Tibial artery (tissue), 4 donors: ENCODE measurements at regions not wholly inside any gene's neighbourhood (a gene's known extent, or its start where the extent isn't known, plus 50 kb on each side); places are given as distances from the start of the nearest gene placed in this dataset.

Experiments
- DNase-seq, 2 donors: peaks; one replicate each; pipeline ENCODE4 v3.0.0-alpha.2; 2019
- H3K27ac ChIP-seq, 2 donors: fragments of 200-600 bp; sonication (generic) in 1 of 2; 1 replicate in 1 of 2; 2 replicates in 1 of 2; pipeline ENCODE4 v1.5.1; 2018 to 2019; ENCODE audit warnings: mild to moderate bottlenecking in 1 of 2
- H3K27me3 ChIP-seq, 2 donors: fragments of 200-600 bp; sonication (generic) in 1 of 2; one replicate each; pipeline versions ENCODE4 v1.5.1 to v1.6.0; 2016 to 2019
- H3K36me3 ChIP-seq, 3 donors: fragments of 200-600 bp; sonication (generic) in 2 of 3; one replicate each; pipeline ENCODE4 v1.5.1; 2016 to 2019; ENCODE audit warnings: mild to moderate bottlenecking in 2 of 3
- H3K4me1 ChIP-seq, 4 donors: fragments of 200-600 bp; sonication (generic) in 2 of 4; 1 replicate in 3 of 4; 2 replicates in 1 of 4; pipeline ENCODE4 v1.5.1; 2016 to 2019
- H3K4me3 ChIP-seq, 2 donors: fragments of 200-600 bp; sonication (generic) in 1 of 2; 1 replicate in 1 of 2; 2 replicates in 1 of 2; pipeline ENCODE4 v1.5.1; 2018 to 2019; ENCODE audit warnings: mild to moderate bottlenecking in 2 of 2
- H3K9me3 ChIP-seq, 3 donors: fragments of 200-600 bp; sonication (generic) in 1 of 3; one replicate each; pipeline ENCODE4 v1.5.1; 2016 to 2019
- CTCF ChIP-seq, 2 experiments: fragments of 200-600 bp in 1 of 2; fragments of 450-650 bp in 1 of 2; IDR thresholded peaks; one replicate each; pipeline ENCODE4 v1.5.1; 2017 to 2019; ENCODE audit warnings: antibody characterized with exemption in 2 of 2, mild to moderate bottlenecking in 1 of 2, moderate library complexity in 1 of 2
- intact Hi-C: fragments of 100-400 bp; cut with DNase I; formaldehyde crosslinking; loops from one replicate; pipeline ENCODE4 v1.15.0; 2023; ENCODE audit warnings: low total_unique reads

- intact Hi-C loops = no loop called here
Measured at GRCh38 chr2:72006188-72006736, 141.4 kb downstream of the CYP26B1 start.

GRCh38 chr2:72004976-72005375 lies 142.7 kb downstream of the CYP26B1 start:
- Histone ChIP-seq H3K9me3 (no peaks in the 10 kb centered on the region), H3K27ac (no peak overlapping the region), H3K27me3 (peaks cover 0 to 9% of the 10 kb centered on the region in 2 donors), H3K36me3 (no peaks in the 10 kb centered on the region), H3K4me3 (no peak overlapping the region), H3K4me1 (no peaks in the 10 kb centered on the region)
- intact Hi-C loops = no loop called here
- peak in 1 of 2 donors; percentile 47 for DNase-seq
- no peak for TF ChIP-seq CTCF (IDR thresholded peaks at IDR 0.05)

More at GRCh38 chr2:72006188-72006736, 141.4 kb downstream of the CYP26B1 start:
- no peak for TF ChIP-seq CTCF (IDR thresholded peaks at IDR 0.05)
- H3K4me1 ChIP-seq = no peaks in the 10 kb centered on the region
- no peaks in the 10 kb centered on the region for H3K9me3 ChIP-seq
- H3K36me3 ChIP-seq = no peaks in the 10 kb centered on the region
- H3K27ac ChIP-seq = no peak overlapping the region
- DNase-seq = peak in 1 of 2 donors; percentile 16
- H3K4me3 ChIP-seq = no peak overlapping the region
- peaks cover 0 to 10% of the 10 kb centered on the region in 2 donors for H3K27me3 ChIP-seq

- intact Hi-C loops = no loop called here
- Histone ChIP-seq H3K36me3 (no peaks in the 10 kb centered on the region), H3K27ac (no peak overlapping the region), H3K9me3 (no peaks in the 10 kb centered on the region), H3K4me3 (no peak overlapping the region), H3K27me3 (peaks cover 0 to 14% of the 10 kb centered on the region in 2 donors), H3K4me1 (no peaks in the 10 kb centered on the region)
- TF ChIP-seq CTCF (IDR thresholded peaks at IDR 0.05) = no peak
- no peak for DNase-seq
Measured at GRCh38 chr2:72004201-72004915, 143.3 kb downstream of the CYP26B1 start.

- Histone ChIP-seq H3K27me3 (peaks cover 0 to 14% of the 10 kb centered on the region in 2 donors), H3K4me3 (no peak overlapping the region), H3K36me3 (no peaks in the 10 kb centered on the region), H3K4me1 (no peaks in the 10 kb centered on the region), H3K27ac (no peak overlapping the region), H3K9me3 (no peaks in the 10 kb centered on the region)
- TF ChIP-seq CTCF (IDR thresholded peaks at IDR 0.05) = no peak
- intact Hi-C loops = no loop called here
- DNase-seq = peak in 1 of 2 donors; percentile 42
Measured at GRCh38 chr2:72003796-72004195, 143.9 kb downstream of the CYP26B1 start.

- no peaks in the 10 kb centered on the region for H3K4me1 ChIP-seq
Measured at GRCh38 chr2:72003124-72003523, 144.5 kb downstream of the CYP26B1 start.

More at GRCh38 chr2:72003124-72003523, 144.5 kb downstream of the CYP26B1 start:
- intact Hi-C loops = no loop called here
- Histone ChIP-seq H3K4me3 (no peak overlapping the region), H3K27ac (no peak overlapping the region), H3K27me3 (peaks cover 0 to 14% of the 10 kb centered on the region in 2 donors), H3K36me3 (no peaks in the 10 kb centered on the region), H3K9me3 (no peaks in the 10 kb centered on the region)
- DNase-seq = no peak
- TF ChIP-seq CTCF (IDR thresholded peaks at IDR 0.05) = no peak
